H1 (cell line): ENCODE measurements at regions not wholly inside any gene's neighbourhood (a gene's known extent, or its start where the extent isn't known, plus 50 kb on each side); places are given as distances from the start of the nearest gene placed in this dataset.

Experiments
- KDM1A ChIP-seq: fragments of 200-600, 300-600 bp; sonication (generic); IDR thresholded peaks from 2 replicates; pipeline ENCODE4 v1.7.1; 2016; ENCODE audit warnings: mild to moderate bottlenecking, low read length, borderline replicate concordance

- TF ChIP-seq KDM1A, result no peak
Measured at GRCh38 chr1:4331767-4332163, 322.6 kb upstream of the AJAP1 start (continued).
